ENCODE measurements at regions not wholly inside any gene's neighbourhood (a gene's known extent, or its start where the extent isn't known, plus 50 kb on each side); places are given as distances from the start of the nearest gene placed in this dataset.
A peak's percentile ranks its signal among the peaks of the same experiment; 100 is the strongest.

DNA sequence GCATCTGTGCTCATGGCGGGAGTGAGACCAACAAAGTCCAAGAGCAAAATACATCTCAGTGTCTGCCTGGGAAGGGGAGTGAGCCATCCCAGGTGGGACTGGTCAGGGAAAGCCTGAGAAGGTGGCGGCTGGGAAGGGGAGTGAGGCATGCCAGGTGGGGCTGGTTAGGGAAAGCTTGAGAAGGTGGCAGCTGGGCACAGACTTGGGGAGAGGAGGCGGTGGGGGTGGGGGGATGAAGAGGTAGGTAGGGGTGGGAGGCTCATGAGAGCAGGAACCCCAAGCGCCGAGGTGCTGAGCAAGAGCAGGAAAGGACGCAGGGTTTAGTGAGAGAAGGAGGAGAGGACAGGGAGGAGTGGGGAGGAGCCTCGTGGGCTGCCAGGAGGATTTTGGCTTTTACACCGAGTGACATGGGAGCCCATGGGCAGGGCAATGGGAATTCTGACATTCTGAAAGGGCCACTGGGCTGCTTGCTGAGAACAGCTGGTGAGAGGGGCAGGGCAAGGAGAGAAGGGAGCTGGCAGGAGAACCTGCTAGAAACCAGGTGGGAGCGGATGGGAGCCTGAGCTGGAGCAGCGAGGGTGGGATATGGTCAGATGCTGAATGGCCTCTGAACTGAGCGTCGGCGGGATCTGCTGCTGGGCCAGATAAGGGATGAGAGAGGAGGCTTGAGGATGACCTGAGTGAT, 256.1 kb upstream of the RPL38 start:
- ATAC-seq (no peak), DNase-seq (no peak)
- H3K4me3 Mint-ChIP-seq, result no peak overlapping the region
- intact Hi-C loops (cut with DNase I, micrococcal nuclease), result no loop called here
- no peaks in the 10 kb centered on the region for H3K9me3 Mint-ChIP-seq (ENCODE audit: low read depth)
- ChIA-PET CTCF (interaction anchor here (0.6 to 1.3 kb wide), 2 partner anchors 9 to 174 kb away, joined by 3 read pairs; no protein-coding TSS in a partner anchor), POLR2A (no interaction called here)
- H3K27me3 Mint-ChIP-seq, result peaks cover 13% of the 10 kb centered on the region
- H3K27ac Mint-ChIP-seq, result no peak overlapping the region
- H3K4me1 Mint-ChIP-seq, result no peaks in the 10 kb centered on the region
- no peaks in the 10 kb centered on the region for H3K36me3 Mint-ChIP-seq (ENCODE audit: low read depth)

DNA sequence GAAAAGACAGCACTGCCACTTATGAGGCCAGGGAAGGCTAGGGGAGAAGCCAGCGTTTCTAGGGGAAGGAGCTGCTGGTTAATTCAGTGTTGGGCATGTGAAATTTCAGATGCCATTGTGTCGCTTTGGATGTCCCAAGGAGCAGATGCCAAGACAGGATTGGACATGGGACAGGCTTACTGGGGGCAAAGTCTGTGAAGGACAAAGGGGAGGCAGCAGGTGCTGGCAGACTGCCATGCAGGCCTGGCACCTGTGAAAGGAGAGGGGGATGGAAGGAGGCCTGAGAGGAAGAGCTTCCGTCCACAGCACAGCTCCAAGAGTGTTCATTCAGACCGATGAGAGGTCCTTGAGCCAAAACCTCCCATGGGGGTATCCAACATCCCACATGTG, 255.5 kb upstream of the RPL38 start:
- intact Hi-C loops (cut with DNase I, micrococcal nuclease), result no loop called here
- DNase-seq (no peak), ATAC-seq (no peak)
- CTCF ChIA-PET, result interaction anchor here (0.6 to 1.3 kb wide), 2 partner anchors 8 to 174 kb away, joined by 3 read pairs; no protein-coding TSS in a partner anchor
- Mint-ChIP-seq H3K27ac (no peak overlapping the region), H3K9me3 (ENCODE audit: low read depth) (no peaks in the 10 kb centered on the region), H3K27me3 (peaks cover 13% of the 10 kb centered on the region), H3K4me1 (no peaks in the 10 kb centered on the region), H3K36me3 (ENCODE audit: low read depth) (no peaks in the 10 kb centered on the region), H3K4me3 (no peak overlapping the region)
- POLR2A ChIA-PET, result no interaction called here

DNA sequence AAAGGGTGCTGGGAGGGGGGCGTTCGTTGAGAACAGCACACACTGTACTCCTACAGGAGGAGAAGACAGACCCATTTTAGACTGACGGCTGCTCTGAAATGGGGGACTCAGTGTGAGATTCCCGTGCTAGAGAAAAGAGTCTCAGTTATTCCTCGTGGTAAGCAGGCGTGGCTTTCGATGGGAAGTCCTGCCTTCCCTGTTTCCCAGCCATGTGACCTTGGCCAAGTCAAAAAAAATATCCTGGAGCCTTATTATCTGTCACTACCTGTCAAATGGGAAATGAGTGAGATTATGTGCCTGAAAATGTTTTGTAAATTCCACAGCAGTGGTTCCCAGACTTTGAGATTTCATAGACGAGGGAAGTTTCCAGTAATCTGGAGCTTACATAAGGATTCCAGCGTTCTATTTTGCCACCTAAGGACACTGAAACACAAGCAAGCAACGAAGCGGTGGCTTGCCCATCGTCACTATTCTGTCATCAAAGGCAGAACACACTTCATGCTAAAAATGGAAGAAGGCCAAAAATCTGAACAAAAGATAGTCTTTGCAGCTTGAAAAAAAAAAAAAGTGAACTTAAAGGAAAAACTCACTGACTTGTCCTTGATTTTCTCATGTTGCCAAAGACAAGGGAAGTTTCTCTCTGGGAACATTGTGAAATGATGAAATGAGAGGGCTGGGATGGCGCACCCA, 253.4 kb upstream of the RPL38 start:
- no peak overlapping the region for H3K27ac Mint-ChIP-seq

DNA sequence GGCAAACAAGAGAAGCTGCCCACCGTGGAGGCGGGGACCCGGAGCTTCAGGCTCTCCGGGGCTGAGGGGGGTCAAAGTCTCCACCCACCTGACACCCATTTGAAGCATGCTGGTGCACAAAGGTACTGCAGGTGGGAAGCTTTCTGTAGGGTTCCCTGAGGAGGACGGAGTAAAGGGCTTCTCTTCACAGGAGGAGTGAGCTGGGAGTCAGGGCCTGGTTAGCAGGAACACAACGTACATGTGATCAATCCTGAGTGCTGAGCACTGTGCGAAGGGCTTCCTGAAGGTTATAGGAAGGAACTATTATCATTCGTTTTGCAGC, 252.9 kb upstream of the RPL38 start:
- Mint-ChIP-seq H3K4me1 (no peaks in the 10 kb centered on the region), H3K9me3 (ENCODE audit: low read depth) (no peaks in the 10 kb centered on the region), H3K27ac (no peak overlapping the region), H3K4me3 (no peak overlapping the region), H3K36me3 (ENCODE audit: low read depth) (no peaks in the 10 kb centered on the region), H3K27me3 (peaks cover 13% of the 10 kb centered on the region)
- POLR2A ChIA-PET, result interaction anchor here (0.7 kb wide), 1 partner anchor 82 kb away, joined by 4 read pairs; no protein-coding TSS in a partner anchor
- ATAC-seq (no peak), DNase-seq (no peak)
- intact Hi-C loops (cut with DNase I, micrococcal nuclease), result loop anchor here in 1 of 2 experiments (10.0 kb wide), 1 partner anchor 306 kb away; the partner anchor contains the start of gene SDK2
- CTCF ChIA-PET, result interaction anchor here (0.6 to 0.8 kb wide), 5 partner anchors 9 to 320 kb away, joined by 3 to 4 read pairs (median 3); no protein-coding TSS in a partner anchor

More for the DNA sequence above, 253.4 kb upstream of the RPL38 start:
- CTCF ChIA-PET, result interaction anchor here (0.6 kb wide), 3 partner anchors 8 to 320 kb away, joined by 3 to 4 read pairs (median 3); no protein-coding TSS in a partner anchor
- POLR2A ChIA-PET, result interaction anchor here (0.7 kb wide), 1 partner anchor 82 kb away, joined by 4 read pairs; no protein-coding TSS in a partner anchor
- Mint-ChIP-seq H3K4me1 (no peaks in the 10 kb centered on the region), H3K36me3 (ENCODE audit: low read depth) (no peaks in the 10 kb centered on the region), H3K4me3 (no peak overlapping the region), H3K27me3 (peaks cover 13% of the 10 kb centered on the region), H3K9me3 (ENCODE audit: low read depth) (no peaks in the 10 kb centered on the region)
- DNase-seq (no peak), ATAC-seq (no peak)
- intact Hi-C loops (cut with DNase I, micrococcal nuclease), result loop anchor here in 1 of 2 experiments (10.0 kb wide), 1 partner anchor 305 kb away; the partner anchor contains the start of gene SDK2

DNA sequence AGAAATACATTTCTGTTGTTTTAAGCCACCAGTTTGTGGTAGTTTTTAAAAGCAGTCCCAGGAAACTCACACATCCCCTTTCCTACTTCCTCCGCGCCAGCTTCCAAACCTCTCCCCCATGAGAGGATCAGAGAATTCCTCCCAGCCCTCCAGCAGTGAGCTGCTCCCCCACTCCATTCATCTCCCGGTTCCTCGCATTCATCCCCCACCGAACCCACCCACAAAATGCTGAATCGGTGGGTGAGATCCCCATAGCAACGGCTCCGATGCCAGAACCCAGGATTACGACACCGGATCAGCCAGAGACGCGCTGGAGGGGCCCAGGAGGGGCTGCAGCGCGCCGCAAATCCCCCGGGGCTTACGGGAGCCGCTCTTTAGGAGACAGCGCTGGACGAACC, 251.4 kb upstream of the RPL38 start:
- ATAC-seq (no peak), DNase-seq (no peak)
- H3K27ac Mint-ChIP-seq, result no peak overlapping the region
- CTCF ChIA-PET, result interaction anchor here (0.5 kb wide), 1 partner anchor 328 kb away, joined by 3 read pairs; no protein-coding TSS in a partner anchor
- no peak overlapping the region for H3K4me3 Mint-ChIP-seq
- no peaks in the 10 kb centered on the region for H3K36me3 Mint-ChIP-seq (ENCODE audit: low read depth)
- H3K27me3 Mint-ChIP-seq, result peaks cover 12% of the 10 kb centered on the region
- no peaks in the 10 kb centered on the region for H3K9me3 Mint-ChIP-seq (ENCODE audit: low read depth)
- POLR2A ChIA-PET, result no interaction called here
- intact Hi-C loops (cut with DNase I, micrococcal nuclease), result loop anchor here (1.0 to 10.0 kb wide), 2 partner anchors 307 to 523 kb away; partner anchors contain the start of gene SDK2 (in 1 of the 2)
- no peaks in the 10 kb centered on the region for H3K4me1 Mint-ChIP-seq

DNA sequence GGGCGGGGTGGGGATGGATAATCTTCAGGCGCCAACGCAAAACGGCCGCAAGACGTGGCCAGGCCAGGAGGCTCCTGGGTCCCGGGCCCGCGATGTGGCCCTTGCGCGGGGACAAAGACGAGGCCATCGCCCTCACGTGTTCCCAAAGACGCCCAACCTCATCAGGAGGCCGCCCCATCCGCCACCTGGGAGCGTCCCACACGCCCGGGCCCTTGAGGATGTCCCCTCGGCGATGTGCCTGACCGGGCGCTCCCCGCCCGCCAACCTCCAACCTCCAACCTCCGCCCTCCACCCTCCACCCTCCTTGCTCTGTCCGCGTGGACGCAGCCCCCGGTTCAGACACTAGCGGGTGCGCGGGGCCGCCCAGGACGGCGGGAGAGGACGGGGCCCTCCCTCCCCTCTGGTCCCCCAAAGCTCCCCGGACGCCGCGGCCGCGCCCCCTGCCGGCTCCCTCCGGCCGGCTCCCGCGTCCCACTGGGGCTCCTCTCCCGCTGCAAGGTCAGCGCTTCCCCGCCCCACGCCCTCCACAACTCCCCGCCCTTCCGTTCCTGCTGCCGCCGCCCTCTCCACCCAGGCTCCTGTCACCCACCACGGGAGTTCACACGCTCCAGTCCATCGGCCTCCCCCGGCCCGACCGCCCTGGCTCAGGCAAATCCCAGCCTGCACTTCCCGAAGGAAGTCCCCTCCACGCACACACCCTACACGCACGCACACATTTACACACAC, 250.8 kb upstream of the RPL38 start:
- POLR2A ChIA-PET, result no interaction called here
- peaks cover 11% of the 10 kb centered on the region for H3K27me3 Mint-ChIP-seq
- H3K36me3 Mint-ChIP-seq (ENCODE audit: low read depth), result no peaks in the 10 kb centered on the region
- H3K27ac Mint-ChIP-seq, result no peak overlapping the region
- intact Hi-C loops (cut with DNase I, micrococcal nuclease), result loop anchor here (1.0 to 10.0 kb wide), 2 partner anchors 308 to 523 kb away; partner anchors contain the start of gene SDK2 (in 1 of the 2)
- peak; percentile 63 for DNase-seq
- H3K4me3 Mint-ChIP-seq, result no peak overlapping the region
- no peaks in the 10 kb centered on the region for H3K9me3 Mint-ChIP-seq (ENCODE audit: low read depth)
- peak; percentile 60 for ATAC-seq
- CTCF ChIA-PET, result no interaction called here
- no peaks in the 10 kb centered on the region for H3K4me1 Mint-ChIP-seq

DNA sequence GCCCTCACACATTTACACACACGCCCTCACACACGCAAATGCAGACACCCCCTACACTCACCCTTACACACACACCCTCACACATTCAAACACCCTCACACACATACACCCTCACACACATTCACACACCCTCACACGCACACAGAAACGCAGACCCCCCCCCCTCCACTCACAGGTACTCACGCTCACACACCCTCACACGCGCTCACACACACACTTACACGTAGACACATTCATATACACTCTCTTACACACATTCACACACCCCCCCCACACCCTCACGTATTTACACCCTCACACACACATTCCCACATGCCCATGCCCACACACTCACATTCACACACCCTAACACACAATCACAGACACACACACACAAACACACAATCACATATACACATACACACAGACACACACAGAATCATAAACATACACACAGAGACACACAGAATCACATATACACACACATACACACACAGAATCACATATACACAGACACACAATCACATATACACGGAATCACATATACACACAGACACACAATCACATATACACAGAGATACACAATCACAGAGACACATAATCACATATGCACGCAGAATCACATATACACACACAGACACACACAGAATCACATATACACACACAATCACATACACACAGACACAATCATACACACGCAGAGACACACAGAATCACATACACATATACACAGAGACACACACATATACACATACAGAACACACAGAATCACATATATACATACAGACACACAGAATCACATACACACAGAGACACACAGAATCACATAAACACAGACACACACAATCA, 250.1 kb upstream of the RPL38 start:
- no peaks in the 10 kb centered on the region for H3K36me3 Mint-ChIP-seq (ENCODE audit: low read depth)
- ATAC-seq (peak; percentile 16), DNase-seq (no peak)
- no peak overlapping the region for H3K4me3 Mint-ChIP-seq
- no peaks in the 10 kb centered on the region for H3K4me1 Mint-ChIP-seq
- ChIA-PET CTCF (no interaction called here), POLR2A (no interaction called here)
- no peaks in the 10 kb centered on the region for H3K9me3 Mint-ChIP-seq (ENCODE audit: low read depth)
- intact Hi-C loops (cut with DNase I, micrococcal nuclease), result loop anchor here in 1 of 2 experiments (10.0 kb wide), 1 partner anchor 309 kb away; the partner anchor contains the start of gene SDK2
- H3K27me3 Mint-ChIP-seq, result peaks cover 8% of the 10 kb centered on the region
- no peak overlapping the region for H3K27ac Mint-ChIP-seq

DNA sequence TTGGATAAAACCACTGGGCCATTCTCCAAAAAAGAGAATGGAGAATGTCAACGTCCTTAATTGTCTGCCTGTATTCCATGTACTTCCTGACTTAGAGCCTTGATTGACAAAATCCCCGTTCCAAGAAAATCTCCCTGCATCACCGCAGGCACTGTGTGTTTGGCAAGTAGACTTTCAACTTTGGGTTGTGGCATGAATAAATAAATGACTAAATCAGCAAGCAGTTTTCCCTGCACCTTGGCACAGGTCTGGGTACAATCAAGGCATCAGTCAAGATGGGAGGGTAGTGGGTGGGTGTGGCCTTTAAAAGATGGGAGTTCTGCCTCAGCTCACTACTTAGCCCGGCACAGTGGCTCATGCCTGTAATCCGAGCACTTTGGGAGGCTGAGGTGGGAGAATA, 248.5 kb upstream of the RPL38 start:
- CTCF ChIA-PET, result interaction anchor here (0.8 to 1.5 kb wide), 3 partner anchors 15 to 525 kb away, joined by 3 to 4 read pairs (median 3); no protein-coding TSS in a partner anchor
- no peak overlapping the region for H3K27ac Mint-ChIP-seq
- H3K4me1 Mint-ChIP-seq, result no peaks in the 10 kb centered on the region
- intact Hi-C loops (cut with DNase I, micrococcal nuclease), result loop anchor here in 1 of 2 experiments (10.0 kb wide), 1 partner anchor 310 kb away; the partner anchor contains the start of gene SDK2
- POLR2A ChIA-PET, result no interaction called here
- H3K9me3 Mint-ChIP-seq (ENCODE audit: low read depth), result no peaks in the 10 kb centered on the region
- ATAC-seq (no peak), DNase-seq (no peak)
- H3K27me3 Mint-ChIP-seq, result peaks cover 8% of the 10 kb centered on the region
- H3K36me3 Mint-ChIP-seq (ENCODE audit: low read depth), result no peaks in the 10 kb centered on the region
- H3K4me3 Mint-ChIP-seq, result no peak overlapping the region

DNA sequence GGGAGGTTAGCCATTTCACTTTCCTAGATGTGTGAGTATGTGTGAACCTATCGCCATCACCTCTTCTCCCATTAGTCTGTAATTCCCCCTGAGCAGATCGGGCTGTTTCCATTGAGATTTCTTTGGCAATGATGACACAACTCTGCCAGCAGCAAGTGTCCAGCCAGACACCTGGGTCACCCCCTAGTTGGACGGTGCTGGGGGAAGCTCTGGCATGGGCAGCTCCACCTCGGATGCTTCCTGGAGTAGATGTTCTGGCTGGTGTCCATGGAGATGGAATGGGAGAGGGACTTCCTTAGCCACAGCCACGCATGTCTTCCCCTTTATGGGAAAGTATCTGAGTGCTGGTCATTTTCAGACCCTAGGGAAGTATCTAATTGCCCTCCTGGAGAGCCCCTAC, 247.9 kb upstream of the RPL38 start:
- ChIA-PET POLR2A (no interaction called here), CTCF (interaction anchor here (0.6 to 2.7 kb wide), 4 partner anchors 14 to 1229 kb away, joined by 3 to 12 read pairs (median 4); no protein-coding TSS in a partner anchor)
- no peaks in the 10 kb centered on the region for H3K4me1 Mint-ChIP-seq
- no peak overlapping the region for H3K4me3 Mint-ChIP-seq
- no peaks in the 10 kb centered on the region for H3K36me3 Mint-ChIP-seq (ENCODE audit: low read depth)
- intact Hi-C loops (cut with DNase I, micrococcal nuclease), result loop anchor here (1.0 to 10.0 kb wide), 4 partner anchors 221 to 526 kb away; partner anchors contain the start of gene SDK2 (in 1 of the 2)
- H3K9me3 Mint-ChIP-seq (ENCODE audit: low read depth), result peaks cover 3% of the 10 kb centered on the region
- H3K27ac Mint-ChIP-seq, result no peak overlapping the region
- DNase-seq (no peak), ATAC-seq (no peak)
- peaks cover 8% of the 10 kb centered on the region for H3K27me3 Mint-ChIP-seq

DNA sequence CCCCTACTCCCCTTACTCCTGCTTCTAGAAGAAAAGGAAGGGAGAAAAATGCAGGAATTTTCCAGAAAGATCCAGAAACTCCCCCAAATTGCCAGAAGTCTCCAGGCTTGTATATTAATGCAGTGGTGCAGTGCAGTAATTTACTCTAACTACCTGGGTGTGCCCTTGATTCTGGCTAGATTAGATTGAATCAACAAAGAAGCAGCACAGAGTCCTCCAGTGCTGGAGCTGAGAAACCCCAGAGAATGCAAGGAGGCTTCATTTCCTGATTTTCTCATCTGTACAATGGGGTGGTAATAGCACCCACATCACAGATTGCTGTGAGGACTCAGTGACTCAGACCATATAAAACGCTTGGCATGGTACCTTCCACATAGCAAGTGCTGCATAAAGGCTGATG, 247.3 kb upstream of the RPL38 start:
- Mint-ChIP-seq H3K27me3 (peaks cover 8% of the 10 kb centered on the region), H3K4me1 (no peaks in the 10 kb centered on the region), H3K9me3 (ENCODE audit: low read depth) (peaks cover 4% of the 10 kb centered on the region), H3K36me3 (ENCODE audit: low read depth) (no peaks in the 10 kb centered on the region), H3K27ac (no peak overlapping the region), H3K4me3 (no peak overlapping the region)
- ChIA-PET POLR2A (no interaction called here), CTCF (interaction anchor here (0.5 to 2.7 kb wide), 5 partner anchors 8 to 1230 kb away, joined by 3 to 12 read pairs (median 3); no protein-coding TSS in a partner anchor)
- ATAC-seq (no peak), DNase-seq (no peak)
- intact Hi-C loops (cut with DNase I, micrococcal nuclease), result loop anchor here (1.0 to 10.0 kb wide), 4 partner anchors 220 to 527 kb away; partner anchors contain the start of gene SDK2 (in 1 of the 2)

All from activated CD4-positive, alpha-beta T cell treated with anti-CD3 and anti-CD28 coated beads for 36 hours (primary cell).